Activated T-helper 2 cell treated with anti-CD3 and anti-CD28 coated beads, Interferon-gamma antibody, Interleukin-2, Interleukin-4, amounts not matched to agents 10 μg/mL and 5 μg/mL and 100 μg/mL, durations not matched to agents 14 hours and 24 hours and 36 hours (primary cell): ENCODE measurements at regions not wholly inside any gene's neighbourhood (a gene's known extent, or its start where the extent isn't known, plus 50 kb on each side); places are given as distances from the start of the nearest gene placed in this dataset.

Experiments
- DNase-seq: peaks from one replicate; pipeline ENCODE4 v3.0.0; 2021; ENCODE audit warnings: low spot score
- H3K27ac Mint-ChIP-seq: one replicate; pipeline ENCODE4 v1.8.0; 2021; ENCODE audit warnings: mixed read lengths
- H3K27me3 Mint-ChIP-seq: one replicate; pipeline ENCODE4 v1.8.0; 2021; ENCODE audit warnings: low read depth, mixed read lengths
- H3K36me3 Mint-ChIP-seq: one replicate; pipeline ENCODE4 v1.8.0; 2021; ENCODE audit warnings: low read depth, mixed read lengths
- H3K4me1 Mint-ChIP-seq: one replicate; pipeline ENCODE4 v1.8.0; 2021; ENCODE audit warnings: low read depth, mixed read lengths
- H3K4me3 Mint-ChIP-seq: one replicate; pipeline ENCODE4 v1.8.0; 2021; ENCODE audit warnings: low read depth, mild to moderate bottlenecking, moderate library complexity, mixed read lengths
- H3K9me3 Mint-ChIP-seq: one replicate; pipeline ENCODE4 v1.8.0; 2021; ENCODE audit warnings: mixed read lengths
- intact Hi-C: fragments of 100-400 bp; cut with micrococcal nuclease; formaldehyde crosslinking; loops from one replicate; pipeline ENCODE4 v1.15.1; 2023

GRCh38 chr20:24149881-24150307, 161.3 kb upstream of the GGTLC1 start:
- Mint-ChIP-seq H3K4me1 (peaks cover 18% of the 10 kb centered on the region), H3K36me3 (no peaks in the 10 kb centered on the region), H3K9me3 (no peaks in the 10 kb centered on the region), H3K27ac (no peak overlapping the region), H3K27me3 (peaks cover 8% of the 10 kb centered on the region), H3K4me3 (no peak overlapping the region)
- no peak for DNase-seq
- intact Hi-C loops, result no loop called here

GRCh38 chr20:24149175-24149574, 160.6 kb upstream of the GGTLC1 start:
- intact Hi-C loops, result no loop called here
- DNase-seq, result no peak
- H3K4me3 Mint-ChIP-seq, result no peak overlapping the region
- no peaks in the 10 kb centered on the region for H3K36me3 Mint-ChIP-seq
- peaks cover 1% of the 10 kb centered on the region for H3K27me3 Mint-ChIP-seq
- H3K9me3 Mint-ChIP-seq, result no peaks in the 10 kb centered on the region
- H3K4me1 Mint-ChIP-seq, result peaks cover 23% of the 10 kb centered on the region
- H3K27ac Mint-ChIP-seq, result no peak overlapping the region

- H3K36me3 Mint-ChIP-seq, result no peaks in the 10 kb centered on the region
- intact Hi-C loops, result no loop called here
- H3K27ac Mint-ChIP-seq, result no peak overlapping the region
- H3K9me3 Mint-ChIP-seq, result no peaks in the 10 kb centered on the region
- DNase-seq, result no peak
- no peaks in the 10 kb centered on the region for H3K27me3 Mint-ChIP-seq
- peaks cover 23% of the 10 kb centered on the region for H3K4me1 Mint-ChIP-seq
- no peak overlapping the region for H3K4me3 Mint-ChIP-seq
Measured at GRCh38 chr20:24148372-24148771, 159.8 kb upstream of the GGTLC1 start.

DNA sequence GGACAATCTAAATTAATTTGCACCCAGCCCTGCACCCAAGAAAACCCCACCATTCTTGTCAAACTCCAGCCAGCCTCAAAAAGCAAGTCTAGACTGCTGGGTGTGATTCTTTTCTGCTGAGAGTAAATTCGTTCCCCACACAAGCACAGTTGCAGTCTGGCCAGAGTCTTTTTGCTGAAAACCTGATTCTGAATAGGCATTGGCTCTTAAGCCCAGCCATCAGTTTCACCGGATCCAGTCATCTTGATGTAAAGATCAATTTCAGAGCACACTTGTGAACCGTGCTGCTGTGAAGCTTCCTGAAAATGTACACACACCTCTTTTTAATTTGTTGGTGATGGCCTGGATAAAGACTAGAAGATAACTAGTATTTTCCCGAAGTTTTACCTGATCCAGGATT, 159.4 kb upstream of the GGTLC1 start:
- H3K36me3 Mint-ChIP-seq, result no peaks in the 10 kb centered on the region

DNA sequence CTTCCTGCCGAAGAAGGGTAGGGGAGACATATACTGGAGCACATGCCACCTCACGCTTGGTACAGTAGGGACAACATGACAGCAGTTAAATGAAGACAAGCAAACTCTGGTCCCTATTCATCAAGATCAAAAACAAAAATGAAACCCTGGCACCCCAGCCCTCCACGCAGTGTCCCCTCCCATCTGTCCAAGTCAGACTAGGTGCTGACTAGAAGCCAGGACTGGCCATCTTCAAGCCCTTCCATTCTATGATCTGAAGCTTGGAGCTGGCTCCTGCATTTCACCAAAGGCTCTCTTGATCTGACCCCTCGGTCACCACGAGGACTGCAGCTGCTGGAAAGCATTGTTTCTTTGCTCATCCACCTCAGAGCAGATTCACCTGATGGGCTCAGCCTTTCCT, 158.9 kb upstream of the GGTLC1 start:
- Mint-ChIP-seq H3K9me3 (no peaks in the 10 kb centered on the region), H3K36me3 (no peaks in the 10 kb centered on the region), H3K27ac (no peak overlapping the region), H3K4me3 (no peak overlapping the region), H3K27me3 (no peaks in the 10 kb centered on the region), H3K4me1 (peaks cover 23% of the 10 kb centered on the region)
- intact Hi-C loops, result no loop called here
- no peak for DNase-seq

More for the DNA sequence above, 159.4 kb upstream of the GGTLC1 start:
- DNase-seq, result no peak
- H3K4me3 Mint-ChIP-seq, result no peak overlapping the region
- peaks cover 23% of the 10 kb centered on the region for H3K4me1 Mint-ChIP-seq
- H3K27me3 Mint-ChIP-seq, result no peaks in the 10 kb centered on the region
- no peaks in the 10 kb centered on the region for H3K9me3 Mint-ChIP-seq
- no peak overlapping the region for H3K27ac Mint-ChIP-seq
- intact Hi-C loops, result no loop called here

GRCh38 chr20:24146231-24146634, 157.7 kb upstream of the GGTLC1 start:
- Mint-ChIP-seq H3K27ac (no peak overlapping the region), H3K4me3 (no peak overlapping the region), H3K9me3 (peaks cover 2% of the 10 kb centered on the region), H3K4me1 (peaks cover 23% of the 10 kb centered on the region), H3K36me3 (no peaks in the 10 kb centered on the region), H3K27me3 (no peaks in the 10 kb centered on the region)
- intact Hi-C loops, result no loop called here
- DNase-seq, result no peak

- no peaks in the 10 kb centered on the region for H3K27me3 Mint-ChIP-seq
- intact Hi-C loops, result no loop called here
- H3K4me3 Mint-ChIP-seq, result no peak overlapping the region
- peaks cover 3% of the 10 kb centered on the region for H3K9me3 Mint-ChIP-seq
- peaks cover 23% of the 10 kb centered on the region for H3K4me1 Mint-ChIP-seq
- no peak for DNase-seq
- H3K27ac Mint-ChIP-seq, result no peak overlapping the region
- no peaks in the 10 kb centered on the region for H3K36me3 Mint-ChIP-seq
Measured at GRCh38 chr20:24144371-24144770, 155.8 kb upstream of the GGTLC1 start.

GRCh38 chr20:24141111-24141510, 152.5 kb upstream of the GGTLC1 start:
- no peaks in the 10 kb centered on the region for H3K36me3 Mint-ChIP-seq
- H3K4me1 Mint-ChIP-seq, result peaks cover 9% of the 10 kb centered on the region
- no peak overlapping the region for H3K27ac Mint-ChIP-seq
- H3K4me3 Mint-ChIP-seq, result no peak overlapping the region
- intact Hi-C loops, result no loop called here
- DNase-seq, result no peak
- peaks cover 3% of the 10 kb centered on the region for H3K9me3 Mint-ChIP-seq
- H3K27me3 Mint-ChIP-seq, result no peaks in the 10 kb centered on the region

- no peak for DNase-seq
- intact Hi-C loops, result no loop called here
- H3K36me3 Mint-ChIP-seq, result no peaks in the 10 kb centered on the region
- H3K9me3 Mint-ChIP-seq, result peaks cover 3% of the 10 kb centered on the region
- no peaks in the 10 kb centered on the region for H3K27me3 Mint-ChIP-seq
- no peak overlapping the region for H3K27ac Mint-ChIP-seq
- no peak overlapping the region for H3K4me3 Mint-ChIP-seq
- H3K4me1 Mint-ChIP-seq, result peaks cover 5% of the 10 kb centered on the region
Measured at GRCh38 chr20:24139846-24140245, 151.3 kb upstream of the GGTLC1 start.

DNA sequence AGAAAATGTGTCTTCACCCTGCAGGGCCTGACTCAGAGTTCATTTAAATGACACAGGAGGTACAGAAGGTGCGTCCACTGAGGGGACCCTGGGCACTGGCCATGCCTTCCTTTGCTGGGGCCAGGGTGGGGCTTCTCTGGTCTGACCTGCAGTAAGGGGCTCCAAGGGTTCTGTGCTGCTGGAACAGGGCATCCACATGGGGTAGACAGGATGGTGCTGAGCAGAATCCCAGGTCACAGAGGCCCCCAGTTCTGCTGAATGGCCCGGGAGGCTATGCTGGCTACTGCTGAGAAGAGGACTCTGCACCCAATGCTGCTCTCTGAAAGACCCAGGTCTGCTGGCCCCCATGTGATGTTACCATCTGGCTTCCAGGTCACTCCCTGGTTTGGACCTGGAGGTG, 150.4 kb upstream of the GGTLC1 start:
- H3K9me3 Mint-ChIP-seq, result peaks cover 3% of the 10 kb centered on the region
- intact Hi-C loops, result no loop called here
- no peak for DNase-seq
- no peaks in the 10 kb centered on the region for H3K4me1 Mint-ChIP-seq
- no peaks in the 10 kb centered on the region for H3K27me3 Mint-ChIP-seq
- no peak overlapping the region for H3K4me3 Mint-ChIP-seq
- no peaks in the 10 kb centered on the region for H3K36me3 Mint-ChIP-seq
- H3K27ac Mint-ChIP-seq, result no peak overlapping the region

DNA sequence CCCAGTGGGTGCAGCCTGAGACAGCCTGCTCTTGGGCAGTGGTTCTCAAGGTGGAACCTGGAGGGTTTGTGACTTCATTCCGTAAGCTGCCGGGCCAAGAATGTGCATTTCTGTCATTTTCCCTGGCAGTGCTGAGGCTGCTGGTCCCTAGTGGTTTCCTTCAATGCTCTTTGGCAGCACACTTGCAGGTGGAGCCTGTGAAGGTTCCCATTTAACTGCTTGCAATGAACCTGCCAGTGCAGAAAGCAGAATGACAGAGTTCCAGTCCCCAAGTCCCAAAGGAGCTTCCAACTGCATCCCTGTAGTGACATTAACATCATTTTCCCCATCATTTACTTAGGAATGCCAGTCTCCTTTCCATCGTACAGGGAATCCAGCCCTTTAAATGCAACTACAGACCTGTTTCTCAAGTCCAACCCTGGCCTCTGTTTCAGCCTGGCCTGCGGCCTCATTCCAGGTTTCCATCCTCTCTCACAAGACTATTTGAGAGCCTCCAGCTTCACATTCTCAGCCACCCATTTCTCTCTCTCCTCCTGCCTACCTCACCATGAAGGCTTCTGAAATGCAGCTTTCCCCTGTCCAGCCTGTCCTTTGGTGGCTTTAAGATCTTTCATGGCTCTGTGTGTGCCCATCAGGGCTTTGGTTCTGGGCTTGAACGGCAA, 149.7 kb upstream of the GGTLC1 start:
- no peaks in the 10 kb centered on the region for H3K4me1 Mint-ChIP-seq
- H3K4me3 Mint-ChIP-seq, result no peak overlapping the region
- H3K27me3 Mint-ChIP-seq, result no peaks in the 10 kb centered on the region
- no peaks in the 10 kb centered on the region for H3K36me3 Mint-ChIP-seq
- H3K9me3 Mint-ChIP-seq, result peaks cover 3% of the 10 kb centered on the region
- intact Hi-C loops, result no loop called here
- DNase-seq, result no peak
- no peak overlapping the region for H3K27ac Mint-ChIP-seq

- Mint-ChIP-seq H3K9me3 (peaks cover 3% of the 10 kb centered on the region), H3K27ac (no peak overlapping the region), H3K4me1 (peaks cover 7% of the 10 kb centered on the region), H3K4me3 (no peak overlapping the region), H3K27me3 (no peaks in the 10 kb centered on the region), H3K36me3 (no peaks in the 10 kb centered on the region)
- DNase-seq, result no peak
- intact Hi-C loops, result no loop called here
Measured at GRCh38 chr20:24136659-24137246, 148.2 kb upstream of the GGTLC1 start.

DNA sequence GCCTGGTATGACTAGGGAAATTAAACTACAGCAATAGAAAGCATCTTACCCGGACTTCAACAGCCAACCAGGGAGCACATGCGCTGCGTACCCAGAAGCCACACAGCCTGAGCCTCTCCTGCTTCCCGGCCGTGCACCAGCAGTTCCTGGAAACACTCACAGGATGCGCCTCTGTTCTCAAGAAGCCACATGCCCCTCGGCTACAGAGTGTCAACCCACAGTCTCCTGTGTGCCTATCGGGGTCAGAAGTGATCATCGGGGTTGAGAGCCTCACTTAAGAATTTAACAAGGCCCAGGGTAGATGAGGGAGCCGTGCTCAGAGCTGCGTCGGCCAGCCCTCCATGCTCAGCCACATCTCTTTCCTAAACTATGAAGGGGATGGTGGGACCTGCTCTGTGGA, 147.2 kb upstream of the GGTLC1 start:
- no peak overlapping the region for H3K4me3 Mint-ChIP-seq
- H3K36me3 Mint-ChIP-seq, result no peaks in the 10 kb centered on the region
- intact Hi-C loops, result no loop called here

More for the DNA sequence above, 147.2 kb upstream of the GGTLC1 start:
- Mint-ChIP-seq H3K9me3 (no peaks in the 10 kb centered on the region), H3K4me1 (peaks cover 9% of the 10 kb centered on the region), H3K27ac (no peak overlapping the region), H3K27me3 (no peaks in the 10 kb centered on the region)
- no peak for DNase-seq
